ENCODE measurements at regions not wholly inside any gene's neighbourhood (a gene's known extent, or its start where the extent isn't known, plus 50 kb on each side); places are given as distances from the start of the nearest gene placed in this dataset.
A peak's percentile ranks its signal among the peaks of the same experiment; 100 is the strongest.

- no peak for DNase-seq
- H3K27ac ChIP-seq, result no peak overlapping the region
- H3K4me3 ChIP-seq, result no peak overlapping the region
- TF ChIP-seq, protein P1, sequence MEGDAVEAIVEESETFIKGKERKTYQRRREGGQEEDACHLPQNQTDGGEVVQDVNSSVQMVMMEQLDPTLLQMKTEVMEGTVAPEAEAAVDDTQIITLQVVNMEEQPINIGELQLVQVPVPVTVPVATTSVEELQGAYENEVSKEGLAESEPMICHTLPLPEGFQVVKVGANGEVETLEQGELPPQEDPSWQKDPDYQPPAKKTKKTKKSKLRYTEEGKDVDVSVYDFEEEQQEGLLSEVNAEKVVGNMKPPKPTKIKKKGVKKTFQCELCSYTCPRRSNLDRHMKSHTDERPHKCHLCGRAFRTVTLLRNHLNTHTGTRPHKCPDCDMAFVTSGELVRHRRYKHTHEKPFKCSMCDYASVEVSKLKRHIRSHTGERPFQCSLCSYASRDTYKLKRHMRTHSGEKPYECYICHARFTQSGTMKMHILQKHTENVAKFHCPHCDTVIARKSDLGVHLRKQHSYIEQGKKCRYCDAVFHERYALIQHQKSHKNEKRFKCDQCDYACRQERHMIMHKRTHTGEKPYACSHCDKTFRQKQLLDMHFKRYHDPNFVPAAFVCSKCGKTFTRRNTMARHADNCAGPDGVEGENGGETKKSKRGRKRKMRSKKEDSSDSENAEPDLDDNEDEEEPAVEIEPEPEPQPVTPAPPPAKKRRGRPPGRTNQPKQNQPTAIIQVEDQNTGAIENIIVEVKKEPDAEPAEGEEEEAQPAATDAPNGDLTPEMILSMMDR (IDR thresholded peaks at IDR 0.05 in 8 of 11, conservative IDR thresholded peaks at IDR 0.05 in 3 of 11), result no peak
- TF ChIP-seq POLR2AphosphoS5 (IDR thresholded peaks at IDR 0.05) (no peak), POLR2A (IDR thresholded peaks at IDR 0.05) (no peak)
- peaks cover 0 to 13% (median 11%) of the 10 kb centered on the region in 8 donors for H3K9me3 ChIP-seq
- WGBS, 5 donors, result 83 to 95% (median 91%) methylated on average over 2 of the region's 2 CpGs
- peaks cover 0 to 8% (median 0%) of the 10 kb centered on the region in 7 donors for H3K27me3 ChIP-seq (replicated peaks in 1 of 7)
- no peaks in the 10 kb centered on the region for H3K36me3 ChIP-seq
- intact Hi-C loops (cut with DNase I; ENCODE audit: low total_unique reads), result no loop called here
- peaks cover 0 to 11% (median 0%) of the 10 kb centered on the region in 6 donors for H3K4me1 ChIP-seq
These were observed 60.9 kb upstream of the RMDN2 start for GRCh38 chr2:37864217-37864616.

- intact Hi-C loops (cut with DNase I; ENCODE audit: low total_unique reads), result no loop called here
- Histone ChIP-seq H3K4me3 (no peak overlapping the region), H3K36me3 (no peaks in the 10 kb centered on the region), H3K27ac (no peak overlapping the region), H3K27me3 (replicated peaks in 1 of 7) (peaks cover 0 to 8% (median 0%) of the 10 kb centered on the region in 7 donors), H3K4me1 (peaks cover 0 to 11% (median 0%) of the 10 kb centered on the region in 6 donors), H3K9me3 (no peaks in the 10 kb centered on the region)
- DNase-seq, result no peak
- WGBS, 5 donors, result 78 to 91% (median 89%) methylated on average over 5 of the region's 5 CpGs
- TF ChIP-seq, protein P1 (IDR thresholded peaks at IDR 0.05 in 8 of 11, conservative IDR thresholded peaks at IDR 0.05 in 3 of 11), result no peak
- TF ChIP-seq POLR2AphosphoS5 (IDR thresholded peaks at IDR 0.05), result peak in 1 of 3 donors; percentile 41
These were observed 59.4 kb upstream of the RMDN2 start for GRCh38 chr2:37865640-37866039.

DNA sequence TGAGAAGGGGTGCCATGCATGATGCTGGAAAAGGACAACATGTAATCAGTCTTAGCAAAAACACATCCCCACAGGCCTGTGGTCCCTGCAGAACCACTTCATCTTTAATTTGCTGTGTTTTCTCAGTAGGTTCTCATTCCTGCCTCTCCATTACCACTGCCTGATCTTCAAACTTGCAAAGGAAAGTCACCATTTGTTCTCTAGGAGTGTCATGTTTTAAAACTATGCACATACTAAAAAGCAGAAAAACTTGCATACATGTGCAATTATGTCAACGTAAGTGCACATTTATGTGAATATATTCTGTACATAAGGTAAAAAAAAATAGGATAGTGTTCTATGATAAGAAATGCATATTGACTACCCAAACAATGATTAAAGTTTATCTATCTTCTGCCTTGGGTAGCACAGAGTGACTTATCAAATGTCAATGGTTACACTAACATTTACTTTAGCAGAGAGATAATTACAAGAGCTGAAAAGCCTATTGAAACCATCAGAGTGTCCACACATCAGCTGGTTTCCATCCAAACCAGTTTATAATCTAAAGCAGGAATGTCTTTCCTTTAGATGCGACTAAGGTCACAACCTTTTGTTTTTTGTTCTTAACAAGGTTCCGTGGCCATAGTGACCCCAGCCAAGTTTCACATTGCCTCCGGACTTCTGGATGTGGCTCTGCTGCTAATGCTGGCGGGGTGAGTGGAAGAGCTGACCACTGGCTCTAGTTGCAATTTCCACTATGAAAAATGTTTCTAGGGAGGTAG lies 58.7 kb upstream of the RMDN2 start:
- 56 to 67% (median 61%) methylated on average over 5 of the region's 5 CpGs for WGBS, 5 donors
- no peak for DNase-seq
- TF ChIP-seq POLR2AphosphoS5 (IDR thresholded peaks at IDR 0.05), result no peak
- TF ChIP-seq POLR2A (IDR thresholded peaks at IDR 0.05), result no peak
- TF ChIP-seq, protein P1 (IDR thresholded peaks at IDR 0.05 in 8 of 11, conservative IDR thresholded peaks at IDR 0.05 in 3 of 11), result no peak

GRCh38 chr2:37867166-37867565 lies 57.9 kb upstream of the RMDN2 start:
- Histone ChIP-seq H3K27ac (no peak overlapping the region), H3K36me3 (no peaks in the 10 kb centered on the region), H3K4me1 (peaks cover 0 to 11% (median 0%) of the 10 kb centered on the region in 6 donors), H3K4me3 (no peak overlapping the region), H3K27me3 (replicated peaks in 1 of 7) (peaks cover 0 to 8% (median 0%) of the 10 kb centered on the region in 7 donors), H3K9me3 (no peaks in the 10 kb centered on the region)
- DNase-seq, result no peak
- TF ChIP-seq, protein P1 (IDR thresholded peaks at IDR 0.05 in 8 of 11, conservative IDR thresholded peaks at IDR 0.05 in 3 of 11), result no peak
- TF ChIP-seq POLR2A (IDR thresholded peaks at IDR 0.05), result no peak
- no peak for TF ChIP-seq POLR2AphosphoS5 (IDR thresholded peaks at IDR 0.05)
- intact Hi-C loops (cut with DNase I; ENCODE audit: low total_unique reads), result no loop called here
- WGBS, 5 donors, result 69 to 91% (median 78%) methylated on average over 2 of the region's 2 CpGs

More for the DNA sequence above, 58.7 kb upstream of the RMDN2 start:
- Histone ChIP-seq H3K4me1 (peaks cover 0 to 11% (median 0%) of the 10 kb centered on the region in 6 donors), H3K9me3 (no peaks in the 10 kb centered on the region), H3K27me3 (replicated peaks in 1 of 7) (peaks cover 0 to 8% (median 0%) of the 10 kb centered on the region in 7 donors), H3K36me3 (no peaks in the 10 kb centered on the region), H3K4me3 (no peak overlapping the region), H3K27ac (no peak overlapping the region)
- intact Hi-C loops (cut with DNase I; ENCODE audit: low total_unique reads), result no loop called here
